ENCODE measurements at regions not wholly inside any gene's neighbourhood (a gene's known extent, or its start where the extent isn't known, plus 50 kb on each side); places are given as distances from the start of the nearest gene placed in this dataset.
"Not testable (repeated sequence)": the region's sequence is repeated elsewhere in the genome, so short reads cannot be mapped to it uniquely, and the experiment has no call there.

DNA sequence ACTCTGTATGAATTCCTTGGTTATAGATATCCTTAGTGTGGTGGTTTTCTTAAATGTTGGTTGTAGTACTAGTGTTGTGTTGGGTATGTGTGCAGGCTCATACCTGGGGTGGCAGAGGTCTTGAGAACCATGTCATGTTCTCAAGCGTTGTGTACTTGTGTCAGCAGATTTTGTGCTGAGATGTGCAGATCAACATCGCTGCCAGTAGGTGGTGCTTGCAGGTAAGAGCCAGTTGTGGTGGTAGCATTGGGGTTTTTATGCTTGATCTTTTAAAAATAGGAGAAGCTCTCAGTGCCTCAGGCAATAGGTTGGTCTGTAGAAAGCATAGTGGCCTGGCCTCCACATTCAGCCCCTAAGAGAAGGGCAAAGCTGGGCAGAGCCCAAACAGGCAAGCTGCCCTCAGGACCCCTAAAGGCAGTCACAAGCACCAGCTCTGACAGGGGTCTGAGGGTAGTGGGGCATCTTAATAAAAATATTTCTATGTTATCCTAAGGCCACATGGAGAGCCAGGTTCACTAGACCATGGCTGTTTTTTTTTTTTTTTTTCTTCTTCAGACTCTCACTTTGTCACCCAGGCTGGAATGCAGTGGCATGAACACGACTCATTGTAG, 164.0 kb downstream of the IL20RB start:
- DNase-seq = no peak

DNA sequence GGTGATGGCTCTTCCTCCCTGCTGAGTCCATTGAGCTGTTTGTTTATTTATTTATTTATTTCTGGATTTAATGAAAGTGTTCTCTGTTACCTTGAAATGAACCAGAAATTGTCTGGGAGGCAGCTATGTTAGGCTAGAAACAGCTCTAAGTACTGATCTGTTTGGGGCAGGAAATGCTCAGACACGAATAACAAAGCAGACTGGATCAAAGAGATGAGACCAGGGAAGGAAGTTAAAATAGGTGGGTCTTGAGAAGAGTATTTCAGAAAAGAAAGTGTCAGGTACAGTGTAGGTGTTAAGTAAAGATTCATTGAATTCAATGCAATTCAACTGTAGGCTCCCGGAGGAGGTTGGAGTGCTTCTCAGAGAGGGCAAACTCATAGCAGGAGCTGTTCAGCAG, 173.3 kb downstream of the IL20RB start:
- no peak for DNase-seq

DNA sequence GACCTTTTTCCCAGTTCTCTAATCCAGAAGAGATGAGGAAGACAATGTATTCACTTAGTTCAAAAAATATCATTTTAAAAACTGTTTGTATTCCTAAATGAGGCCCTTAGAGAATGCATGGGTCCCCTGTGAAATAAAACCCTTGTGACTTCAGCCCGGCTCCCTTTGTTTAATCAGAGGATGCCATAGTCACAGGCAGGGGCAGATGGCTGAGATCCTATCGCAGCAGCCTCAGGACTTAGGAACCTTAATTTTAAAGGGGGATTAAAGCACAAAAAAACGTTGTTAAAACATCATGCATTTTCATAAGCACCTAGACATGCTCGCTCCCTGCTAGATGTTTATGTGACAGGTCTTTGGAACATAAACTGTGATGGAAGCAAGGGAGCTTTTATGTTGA, 176.6 kb downstream of the IL20RB start:
- DNase-seq = no peak

DNA sequence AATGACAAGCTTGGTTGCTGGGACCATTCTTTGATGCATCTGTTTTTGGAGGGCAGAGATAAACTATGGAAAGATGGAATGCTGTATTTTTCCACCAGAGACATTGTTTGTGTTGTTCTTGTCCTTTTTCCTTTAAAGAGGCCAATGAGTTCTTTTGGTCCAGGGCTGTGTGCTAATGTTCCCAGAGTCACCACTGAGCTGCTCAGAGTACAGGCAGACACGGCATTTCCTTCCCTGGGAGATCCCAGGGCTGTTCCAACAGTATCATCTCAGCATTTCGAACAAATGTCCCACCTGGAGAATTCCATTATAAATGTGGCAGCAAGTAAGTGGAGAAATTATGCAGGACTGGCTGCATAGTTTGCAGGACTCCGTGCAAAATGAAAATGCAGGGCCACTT, 190.6 kb downstream of the IL20RB start:
- DNase-seq = no peak

DNA sequence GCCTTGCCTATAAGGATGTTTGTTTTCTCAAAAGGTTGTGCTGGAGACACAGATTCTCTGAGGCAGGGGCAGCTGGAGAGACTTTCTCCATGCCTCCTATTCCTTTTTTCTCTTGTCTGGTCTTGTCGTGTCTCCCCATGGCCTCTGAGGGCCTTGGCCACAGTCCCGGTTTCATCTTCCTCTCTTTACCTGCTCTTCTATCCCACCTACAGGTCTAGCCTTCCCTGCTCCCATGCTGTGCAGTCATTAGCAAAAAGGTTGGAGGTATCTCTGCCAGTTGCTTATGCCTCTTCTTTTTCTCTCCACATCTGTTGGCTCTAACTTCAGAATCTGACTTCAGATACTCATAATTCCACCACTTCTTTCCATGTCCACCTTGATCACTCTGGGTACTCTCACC, 191.1 kb downstream of the IL20RB start:
- DNase-seq = no peak

DNA sequence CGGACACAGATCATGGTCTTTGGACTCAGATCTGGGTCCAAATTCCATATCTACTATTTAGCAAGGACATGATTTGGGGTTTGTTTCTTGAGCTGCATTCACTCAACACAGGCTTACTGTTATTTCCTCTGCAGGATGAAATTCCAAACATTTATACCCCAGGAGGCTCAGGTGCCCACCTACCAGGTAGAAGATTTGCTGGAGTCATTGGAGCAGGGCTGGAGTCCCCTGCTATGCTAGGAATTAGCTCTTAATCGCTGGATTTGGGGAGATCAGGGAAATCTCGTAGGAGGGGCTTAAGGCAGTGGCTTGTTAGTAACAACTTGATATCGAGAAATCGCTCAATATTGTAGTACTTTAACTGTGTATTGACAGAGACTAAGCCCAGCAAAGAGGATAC, 193.0 kb downstream of the IL20RB start:
- DNase-seq = no peak

DNA sequence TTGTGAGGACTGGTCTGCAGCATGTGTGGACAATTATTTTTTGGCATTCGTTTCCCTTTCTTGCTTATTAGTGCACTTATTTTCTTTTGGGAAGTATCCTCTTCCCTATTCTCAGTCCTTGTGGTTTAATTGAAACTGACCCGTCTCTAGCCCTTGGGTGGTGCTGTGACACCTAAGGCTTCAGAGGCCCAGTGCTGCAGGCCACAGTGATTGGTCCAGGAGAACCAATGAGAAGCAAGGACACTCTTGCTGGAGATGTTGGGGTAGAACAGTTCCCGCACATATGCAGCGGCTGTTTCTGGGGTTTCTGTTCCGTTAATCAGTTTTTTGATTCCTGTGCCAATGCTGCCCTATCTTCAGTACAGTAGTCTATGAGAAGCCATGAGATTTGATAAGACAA, 195.3 kb downstream of the IL20RB start:
- DNase-seq = not testable (repeated sequence)

DNA sequence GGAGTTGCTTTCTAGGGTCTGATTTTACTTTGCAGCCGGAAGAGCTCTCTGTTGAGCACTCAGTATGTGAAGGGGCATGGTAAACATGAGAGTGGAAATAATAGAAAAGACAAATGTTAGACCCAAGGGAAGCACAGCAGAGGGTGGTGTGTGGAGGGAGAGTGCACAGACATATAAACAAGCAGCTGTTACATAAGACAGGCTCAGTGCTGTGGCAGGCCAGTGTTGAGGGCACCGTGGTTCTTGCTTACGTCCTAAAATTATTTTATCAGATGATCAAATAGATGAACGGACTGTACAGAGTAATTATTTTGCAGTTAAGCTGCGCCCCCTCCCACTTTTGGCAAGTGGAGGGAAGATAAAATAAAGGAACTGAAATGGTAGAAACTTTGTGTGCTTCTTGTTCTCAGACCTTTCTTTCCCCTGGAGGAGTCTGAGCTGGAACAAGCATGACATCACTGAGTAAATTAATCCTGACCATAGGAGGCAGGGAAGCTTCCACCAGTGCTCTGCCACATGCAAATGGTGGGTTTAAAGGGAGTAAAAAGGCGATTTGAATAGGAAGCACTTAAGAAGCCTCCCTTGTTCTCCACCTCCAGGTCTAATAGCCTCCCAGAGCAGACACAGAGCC, 205.6 kb downstream of the IL20RB start:
- no peak for DNase-seq

DNA sequence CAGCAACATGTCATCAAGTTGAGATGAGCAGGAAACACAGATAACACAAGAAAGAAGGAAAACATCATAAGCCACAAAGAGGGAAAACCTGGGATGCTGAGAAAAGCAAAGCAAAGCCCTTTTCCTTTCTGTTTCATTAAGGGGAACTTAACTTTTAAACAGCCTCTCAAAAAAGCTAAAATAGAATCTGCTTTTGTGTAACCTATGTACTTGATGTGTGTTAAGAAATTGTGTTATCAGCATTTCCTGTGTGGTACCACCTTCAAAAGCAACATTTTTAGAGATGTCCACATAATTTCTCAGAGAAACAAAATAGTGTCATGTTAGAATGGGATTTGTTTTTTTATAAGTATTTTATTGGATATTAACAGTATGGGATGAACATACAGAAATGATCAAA, 206.2 kb downstream of the IL20RB start:
- DNase-seq = no peak

DNA sequence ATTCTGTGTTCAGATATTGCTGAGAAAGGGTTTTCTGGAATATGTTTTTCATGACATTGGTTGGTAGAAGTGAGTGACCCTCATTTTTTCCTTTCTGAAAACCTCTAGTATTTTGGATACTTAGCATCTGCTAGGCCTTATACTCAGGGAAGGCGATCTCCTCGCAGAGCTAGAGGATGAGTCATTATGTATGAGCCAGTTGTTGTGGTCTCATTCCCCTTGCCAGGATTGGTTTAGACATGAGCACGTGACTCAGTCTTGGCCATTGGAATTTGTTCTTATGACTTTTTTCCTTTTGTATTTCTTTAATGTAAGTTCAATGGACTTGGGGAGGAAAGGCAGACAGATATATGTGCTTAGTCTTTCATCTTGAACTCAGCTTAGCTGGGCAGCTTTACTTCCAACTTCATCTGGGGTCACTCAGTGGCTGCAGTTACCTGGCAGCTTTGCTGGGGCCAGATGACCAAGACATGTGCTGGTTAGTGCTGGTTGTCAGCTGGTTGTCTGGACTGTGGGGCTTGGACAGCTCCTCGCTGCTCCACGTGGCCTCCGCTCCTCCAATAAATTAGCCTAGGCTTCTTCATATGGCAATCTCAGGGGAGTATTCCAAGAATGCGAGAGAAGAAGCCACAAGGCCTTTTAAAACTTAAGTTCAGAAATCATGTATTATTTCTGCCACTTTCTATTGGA, 207.5 kb downstream of the IL20RB start:
- DNase-seq = no peak

DNA sequence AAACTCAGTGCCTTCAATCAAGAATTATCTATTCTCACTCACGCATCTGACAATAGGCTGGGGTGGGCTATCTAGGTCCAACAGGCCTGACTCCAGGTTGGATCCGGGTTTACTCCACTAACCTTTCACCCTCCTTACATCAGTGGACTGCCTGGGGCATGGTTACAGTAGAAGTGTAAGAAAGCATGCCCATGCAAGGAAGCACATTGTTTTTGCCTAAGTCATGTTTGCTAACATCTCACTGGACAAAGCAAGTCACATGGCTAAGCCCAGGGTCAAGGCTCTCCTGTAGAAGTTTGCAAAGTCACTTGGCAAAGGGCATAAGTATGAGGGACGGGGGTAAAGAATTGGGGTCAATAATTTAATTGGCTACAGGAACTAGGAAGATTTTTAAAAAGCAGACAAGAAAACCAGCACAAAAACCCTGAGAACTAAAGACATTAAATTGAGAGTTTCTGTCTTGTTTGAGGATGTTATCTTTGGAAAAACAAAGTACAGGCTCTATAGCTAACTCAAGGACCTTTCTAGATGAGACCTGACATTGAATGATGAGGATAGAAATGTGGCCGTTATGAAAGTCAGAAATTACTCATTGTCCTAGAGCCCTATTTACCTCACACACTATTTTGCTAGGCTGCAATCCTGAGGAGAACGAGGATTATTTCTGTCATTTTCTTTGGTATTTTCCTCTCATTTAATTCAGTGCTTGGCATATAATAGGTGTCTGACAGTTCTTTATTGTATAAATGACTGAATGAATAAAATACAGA, 214.2 kb downstream of the IL20RB start:
- no peak for DNase-seq

DNA sequence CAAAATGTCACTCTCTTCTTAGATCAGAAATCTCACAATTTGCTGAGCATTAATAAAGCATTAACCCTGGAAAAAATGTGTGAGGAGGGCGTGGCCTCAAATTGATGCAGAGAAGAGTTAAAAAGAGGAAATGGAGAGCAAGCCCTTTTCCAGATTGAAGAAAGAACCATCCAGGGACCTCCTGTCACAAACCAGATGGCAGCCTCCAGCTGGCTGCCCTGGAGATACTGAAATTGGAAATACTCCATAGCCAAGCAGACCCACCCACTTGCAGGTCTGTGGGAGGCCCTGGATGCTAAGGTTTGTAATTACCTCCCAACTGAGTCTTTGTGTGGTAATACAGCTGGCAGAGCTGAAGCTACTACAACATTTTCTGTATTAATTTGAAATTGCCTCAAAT, 214.9 kb downstream of the IL20RB start:
- DNase-seq = no peak

DNA sequence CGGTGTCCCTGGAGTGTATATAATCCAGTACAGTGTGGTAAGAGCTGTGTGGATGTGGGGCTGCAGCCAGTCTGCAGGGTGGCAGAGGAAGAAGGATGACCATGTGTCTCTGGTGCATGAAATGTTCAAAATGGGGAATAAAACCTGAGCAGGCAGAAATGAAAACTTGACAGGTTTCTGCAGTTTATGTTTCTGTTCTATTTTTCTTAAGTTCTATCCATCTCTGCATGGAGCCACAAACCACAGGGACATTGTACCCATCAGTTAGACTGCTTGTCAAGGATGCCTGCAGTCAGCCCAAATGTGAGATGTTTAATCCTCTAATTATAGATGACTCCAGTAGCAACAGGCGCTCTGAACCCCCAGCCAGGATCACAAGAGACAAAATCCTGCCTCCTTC, 216.7 kb downstream of the IL20RB start:
- DNase-seq = no peak

DNA sequence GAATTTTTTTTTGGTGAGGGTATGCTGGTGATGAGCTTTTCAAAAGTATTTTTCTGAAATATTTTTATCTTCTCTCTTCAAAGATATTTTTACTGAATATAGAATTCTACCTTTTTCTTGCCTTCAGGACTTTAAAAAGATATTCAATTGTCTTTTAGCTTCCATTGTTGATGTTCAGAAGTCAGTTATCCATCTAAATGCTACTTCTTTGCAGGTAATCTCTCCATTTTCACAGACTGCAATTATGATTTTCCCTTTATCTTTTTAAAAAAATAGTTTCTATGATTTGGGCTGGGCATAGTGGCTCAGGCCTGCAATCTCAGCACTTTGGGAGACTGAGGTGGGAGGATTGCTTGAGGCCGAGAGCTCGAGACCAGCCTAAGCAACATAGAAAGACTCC, 222.4 kb downstream of the IL20RB start:
- DNase-seq = no peak

DNA sequence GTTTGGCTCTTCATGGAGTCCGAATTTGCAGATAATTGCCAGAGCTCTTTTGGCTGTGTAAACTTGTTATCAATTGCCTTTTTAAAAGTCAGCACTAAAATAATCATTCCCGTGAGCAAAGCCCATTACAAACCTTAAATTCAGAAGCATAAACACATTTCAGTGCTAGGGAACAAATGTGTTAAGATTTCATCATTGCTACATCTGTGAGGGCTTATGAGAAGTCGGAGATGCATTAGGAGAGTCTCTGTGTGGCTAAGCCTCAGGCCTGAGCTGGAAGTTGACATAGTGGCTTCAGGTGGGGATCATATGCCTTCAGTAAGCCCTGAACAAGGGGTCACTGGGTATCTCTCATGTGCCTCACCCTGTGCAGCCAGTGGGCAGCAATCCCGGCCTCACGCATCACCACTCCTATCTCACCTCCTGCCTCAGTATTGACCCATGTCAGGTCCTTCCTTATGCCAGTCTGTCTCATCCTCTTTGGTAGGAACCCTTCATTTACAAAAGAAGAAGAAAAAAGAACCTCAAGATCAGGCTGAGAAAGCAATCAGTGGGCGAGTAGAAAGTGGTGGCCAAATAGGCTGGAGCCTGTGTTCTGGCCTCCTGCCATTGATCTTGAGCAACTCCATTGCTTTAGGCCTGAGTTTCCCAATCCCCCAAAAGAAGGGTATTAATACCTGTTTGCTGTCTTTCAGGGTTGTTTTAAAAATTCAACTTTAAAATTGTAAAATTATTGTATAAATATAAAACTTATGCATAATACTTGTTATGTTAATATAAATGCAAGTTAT, 233.5 kb downstream of the IL20RB start:
- DNase-seq = no peak

DNA sequence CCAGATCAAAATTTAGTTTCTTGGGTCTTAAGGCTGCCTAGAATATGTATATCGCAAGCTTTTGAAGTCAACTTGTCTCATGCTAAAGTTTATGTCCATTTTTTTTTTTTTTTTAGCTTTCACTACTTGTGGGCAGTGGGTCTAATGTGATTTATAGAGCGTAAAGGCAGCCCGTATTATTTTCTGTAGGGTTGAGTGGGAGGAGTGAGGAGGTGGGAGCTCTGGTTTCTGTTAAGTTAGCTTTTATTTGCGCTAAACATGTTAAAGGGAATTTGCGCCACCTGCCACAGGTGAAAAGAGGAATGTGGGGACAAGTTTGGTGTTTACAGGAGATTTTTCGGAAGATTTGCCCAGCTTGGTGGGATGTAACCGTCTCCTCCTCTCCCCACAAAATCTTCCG, 234.2 kb downstream of the IL20RB start:
- DNase-seq = no peak

DNA sequence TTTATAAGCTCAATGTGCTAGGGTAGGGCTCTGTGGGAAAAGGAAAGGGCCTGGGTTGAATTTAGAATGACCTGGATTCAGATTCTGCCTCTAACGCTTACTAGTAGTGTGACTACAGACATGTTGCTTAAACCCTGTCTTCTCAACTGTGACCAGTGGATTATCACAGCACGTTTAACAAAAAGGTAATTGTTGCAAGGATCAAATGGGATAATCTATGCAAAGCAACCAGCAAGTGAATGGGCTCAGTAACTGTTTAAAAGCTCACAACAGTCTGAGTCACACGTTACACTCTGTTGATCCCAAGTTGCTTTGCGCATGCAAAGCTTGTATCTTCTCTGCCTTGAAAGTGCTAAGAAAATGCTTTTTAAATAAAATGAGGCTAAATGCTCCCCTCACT, 236.5 kb downstream of the IL20RB start:
- DNase-seq = no peak

DNA sequence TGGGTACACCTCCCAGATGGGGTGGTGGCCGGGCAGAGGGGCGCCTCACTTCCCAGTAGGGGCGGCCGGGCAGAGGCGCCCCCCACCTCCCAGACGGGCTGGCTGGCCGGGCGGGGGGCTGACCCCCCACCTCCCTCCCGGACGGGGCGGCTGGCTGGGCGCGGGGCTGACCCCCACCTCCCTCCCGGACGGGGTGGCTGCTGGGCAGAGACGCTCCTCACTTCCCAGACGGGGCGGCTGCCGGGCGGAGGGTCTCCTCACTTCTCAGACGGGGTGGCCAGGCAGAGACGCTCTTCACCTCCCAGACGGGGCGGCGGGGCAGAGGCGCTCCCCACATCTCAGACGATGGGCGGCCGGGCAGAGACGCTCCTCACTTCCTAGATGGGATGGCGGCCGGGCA, 240.6 kb downstream of the IL20RB start:
- DNase-seq = not testable (repeated sequence)

DNA sequence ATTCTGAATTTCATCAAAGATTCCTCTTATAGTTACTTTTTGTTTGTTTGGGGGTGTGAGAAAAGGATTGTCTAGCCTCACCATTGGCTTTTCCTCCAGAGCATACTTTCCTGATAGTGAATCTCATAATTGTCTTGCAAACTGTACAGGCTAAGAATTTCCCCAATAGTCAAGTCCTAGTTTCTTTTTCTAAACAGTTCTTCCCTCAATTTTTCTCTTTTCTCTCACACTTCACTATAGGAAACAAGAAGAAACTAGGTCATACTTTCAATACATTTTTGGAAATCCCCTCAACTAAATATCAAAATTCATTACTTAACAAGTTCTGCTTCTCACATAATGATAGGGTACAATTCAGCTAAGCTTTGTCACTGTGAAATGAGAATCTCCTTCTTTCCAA, 241.9 kb downstream of the IL20RB start:
- no peak for DNase-seq

DNA sequence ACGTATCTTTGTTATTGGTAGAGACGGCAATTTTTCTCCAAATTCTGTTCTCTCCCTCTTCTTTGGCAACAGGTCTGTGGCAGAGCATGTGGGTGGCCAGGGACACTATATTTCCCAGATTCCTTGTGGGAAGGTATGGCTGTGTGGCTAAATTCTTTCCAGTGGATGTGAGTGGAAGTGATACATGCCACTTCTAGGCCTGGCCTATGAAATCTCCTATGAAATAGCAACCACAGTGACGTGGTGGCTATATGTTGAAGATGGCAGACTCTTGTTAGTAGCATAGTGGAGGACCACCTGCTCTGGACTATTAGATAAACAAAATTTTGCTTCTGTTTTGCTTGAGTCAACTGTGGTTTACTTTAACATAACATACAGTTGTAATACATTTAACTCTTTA, 243.3 kb downstream of the IL20RB start:
- DNase-seq = no peak

DNA sequence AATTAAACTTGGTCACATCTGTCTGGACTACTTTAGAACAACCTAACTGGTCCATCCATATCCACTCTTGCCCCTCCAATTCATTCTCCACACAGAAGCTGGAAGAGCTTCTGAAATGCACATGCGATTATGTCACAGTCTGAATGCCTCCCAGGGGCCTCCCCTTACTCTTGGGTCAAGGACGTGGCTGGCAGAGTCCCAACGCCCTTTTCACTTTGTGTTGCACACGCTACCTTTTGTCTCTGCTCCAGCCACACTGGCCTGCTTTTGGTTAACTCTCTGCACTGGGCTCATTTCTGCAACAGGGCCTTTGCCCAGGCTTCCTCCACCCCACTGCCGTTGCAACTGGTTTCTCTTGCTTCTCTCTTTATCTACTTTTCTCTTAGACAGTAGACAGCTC, 245.2 kb downstream of the IL20RB start:
- DNase-seq = no peak

DNA sequence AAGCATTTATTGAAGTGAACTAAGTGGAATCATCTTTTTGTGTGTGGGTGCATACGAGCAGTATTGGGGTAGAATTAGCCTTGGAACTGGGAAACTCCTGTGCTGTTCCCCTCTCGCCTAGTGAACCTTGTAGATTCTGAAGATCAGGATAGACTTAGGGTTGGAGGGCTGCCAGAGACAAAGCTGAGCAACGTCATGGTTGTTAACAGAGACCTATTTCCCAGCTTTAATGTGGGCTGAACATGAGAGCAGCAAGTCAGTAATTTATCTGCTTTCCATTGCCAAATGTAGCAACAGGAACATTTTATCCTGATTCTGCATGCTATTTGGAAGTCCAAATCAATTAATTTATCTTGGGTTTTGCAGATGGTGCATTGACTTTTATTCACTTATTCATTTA, 246.6 kb downstream of the IL20RB start:
- no peak for DNase-seq

DNA sequence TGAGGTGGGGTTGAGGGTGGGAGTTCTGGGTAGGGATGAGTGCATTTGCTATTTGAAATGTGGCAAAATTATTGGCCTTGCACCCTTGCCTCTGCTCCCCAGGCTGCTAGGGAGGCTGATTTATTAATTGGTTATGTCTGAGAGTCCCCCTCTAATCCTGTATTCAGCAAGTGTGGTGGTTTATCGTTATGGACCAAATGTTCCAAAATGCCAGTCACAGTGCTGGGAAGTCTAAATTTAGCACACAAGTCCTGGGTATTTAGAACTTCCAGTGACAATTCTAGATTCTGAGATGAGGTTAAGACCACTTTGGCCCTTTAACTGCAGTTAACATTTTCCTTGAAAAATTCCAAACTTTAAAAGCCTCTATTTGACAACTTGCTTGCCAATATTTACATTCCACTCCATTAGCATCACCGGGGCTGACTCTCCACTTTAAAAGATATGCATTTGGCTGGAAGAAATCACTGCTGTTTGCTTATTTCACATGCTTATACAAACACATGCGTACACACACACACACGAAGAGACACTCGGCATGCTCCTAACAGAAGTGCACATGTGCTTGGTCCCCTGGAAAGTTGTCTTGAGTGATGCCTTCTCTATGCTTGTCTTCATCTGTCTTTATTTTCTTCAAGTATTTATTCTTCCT, 247.7 kb downstream of the IL20RB start:
- no peak for DNase-seq
